ENCODE measurements at regions not wholly inside any gene's neighbourhood (a gene's known extent, or its start where the extent isn't known, plus 50 kb on each side); places are given as distances from the start of the nearest gene placed in this dataset.
A peak's percentile ranks its signal among the peaks of the same experiment; 100 is the strongest.

- Histone ChIP-seq H3K9ac (ENCODE audit: insufficient read length, low read depth) (no peak overlapping the region), H3K4me3 (ENCODE audit: insufficient read length, low read depth) (no peak overlapping the region), H3K36me3 (ENCODE audit: insufficient read depth, insufficient read length, low read length) (no peaks in the 10 kb centered on the region), H3K4me1 (ENCODE audit: insufficient read depth, insufficient read length) (no peaks in the 10 kb centered on the region), H3K27me3 (ENCODE audit: insufficient read depth, insufficient read length) (no peaks in the 10 kb centered on the region), H3K9me3 (ENCODE audit: insufficient read depth, low read length) (no peaks in the 10 kb centered on the region)
- DNase-seq (ENCODE audit: low read depth, low spot score): no peak
- no peak for TF ChIP-seq SUZ12 (IDR thresholded peaks at IDR 0.05; ENCODE audit: extremely low read depth, insufficient read depth, insufficient read length)
- TF ChIP-seq ZNF274 (IDR thresholded peaks at IDR 0.05; ENCODE audit: low read depth, low read length): no peak
- TF ChIP-seq YY1 (IDR thresholded peaks at IDR 0.05; ENCODE audit: insufficient read depth, insufficient read length): no peak
These were observed 337.3 kb upstream of the TMPO start for GRCh38 chr12:98178126-98178525.

GRCh38 chr12:98179151-98179550 is 336.2 kb upstream of the TMPO start:
- Histone ChIP-seq H3K27me3 (ENCODE audit: insufficient read depth, insufficient read length) (no peaks in the 10 kb centered on the region), H3K9ac (ENCODE audit: insufficient read length, low read depth) (no peak overlapping the region), H3K36me3 (ENCODE audit: insufficient read depth, insufficient read length, low read length) (no peaks in the 10 kb centered on the region), H3K4me3 (ENCODE audit: insufficient read length, low read depth) (no peak overlapping the region), H3K4me1 (ENCODE audit: insufficient read depth, insufficient read length) (no peaks in the 10 kb centered on the region), H3K9me3 (ENCODE audit: insufficient read depth, low read length) (no peaks in the 10 kb centered on the region)
- no peak for TF ChIP-seq SUZ12 (IDR thresholded peaks at IDR 0.05; ENCODE audit: extremely low read depth, insufficient read depth, insufficient read length)
- no peak for TF ChIP-seq YY1 (IDR thresholded peaks at IDR 0.05; ENCODE audit: insufficient read depth, insufficient read length)
- TF ChIP-seq ZNF274 (IDR thresholded peaks at IDR 0.05; ENCODE audit: low read depth, low read length): no peak
- DNase-seq (ENCODE audit: low read depth, low spot score): no peak

GRCh38 chr12:98180603-98181002 is 334.8 kb upstream of the TMPO start:
- no peak for DNase-seq (ENCODE audit: low read depth, low spot score)
- Histone ChIP-seq H3K4me1 (ENCODE audit: insufficient read depth, insufficient read length) (no peaks in the 10 kb centered on the region), H3K9me3 (ENCODE audit: insufficient read depth, low read length) (no peaks in the 10 kb centered on the region), H3K36me3 (ENCODE audit: insufficient read depth, insufficient read length, low read length) (no peaks in the 10 kb centered on the region), H3K9ac (ENCODE audit: insufficient read length, low read depth) (no peak overlapping the region), H3K27me3 (ENCODE audit: insufficient read depth, insufficient read length) (no peaks in the 10 kb centered on the region), H3K4me3 (ENCODE audit: insufficient read length, low read depth) (no peak overlapping the region)
- TF ChIP-seq SUZ12 (IDR thresholded peaks at IDR 0.05; ENCODE audit: extremely low read depth, insufficient read depth, insufficient read length): no peak
- no peak for TF ChIP-seq YY1 (IDR thresholded peaks at IDR 0.05; ENCODE audit: insufficient read depth, insufficient read length)
- no peak for TF ChIP-seq ZNF274 (IDR thresholded peaks at IDR 0.05; ENCODE audit: low read depth, low read length)

- no peaks in the 10 kb centered on the region for H3K4me1 ChIP-seq (ENCODE audit: insufficient read depth, insufficient read length)
- H3K36me3 ChIP-seq (ENCODE audit: insufficient read depth, insufficient read length, low read length): no peaks in the 10 kb centered on the region
- TF ChIP-seq ZNF274 (IDR thresholded peaks at IDR 0.05; ENCODE audit: low read depth, low read length): no peak
- no peak for TF ChIP-seq YY1 (IDR thresholded peaks at IDR 0.05; ENCODE audit: insufficient read depth, insufficient read length)
- no peak for TF ChIP-seq SUZ12 (IDR thresholded peaks at IDR 0.05; ENCODE audit: extremely low read depth, insufficient read depth, insufficient read length)
- no peaks in the 10 kb centered on the region for H3K27me3 ChIP-seq (ENCODE audit: insufficient read depth, insufficient read length)
- DNase-seq (ENCODE audit: low read depth, low spot score): peak; percentile 46
- no peak overlapping the region for H3K9ac ChIP-seq (ENCODE audit: insufficient read length, low read depth)
- no peak overlapping the region for H3K4me3 ChIP-seq (ENCODE audit: insufficient read length, low read depth)
- H3K9me3 ChIP-seq (ENCODE audit: insufficient read depth, low read length): no peaks in the 10 kb centered on the region
These were observed 332.6 kb upstream of the TMPO start for GRCh38 chr12:98182821-98183220.

- no peaks in the 10 kb centered on the region for H3K4me1 ChIP-seq (ENCODE audit: insufficient read depth, insufficient read length)
- no peaks in the 10 kb centered on the region for H3K36me3 ChIP-seq (ENCODE audit: insufficient read depth, insufficient read length, low read length)
- H3K4me3 ChIP-seq (ENCODE audit: insufficient read length, low read depth): no peak overlapping the region
- DNase-seq (ENCODE audit: low read depth, low spot score): no peak
- TF ChIP-seq YY1 (IDR thresholded peaks at IDR 0.05; ENCODE audit: insufficient read depth, insufficient read length) (no peak), ZNF274 (IDR thresholded peaks at IDR 0.05; ENCODE audit: low read depth, low read length) (no peak), SUZ12 (IDR thresholded peaks at IDR 0.05; ENCODE audit: extremely low read depth, insufficient read depth, insufficient read length) (no peak)
- no peaks in the 10 kb centered on the region for H3K9me3 ChIP-seq (ENCODE audit: insufficient read depth, low read length)
- H3K9ac ChIP-seq (ENCODE audit: insufficient read length, low read depth): no peak overlapping the region
- no peaks in the 10 kb centered on the region for H3K27me3 ChIP-seq (ENCODE audit: insufficient read depth, insufficient read length)
These were observed 329.8 kb upstream of the TMPO start for GRCh38 chr12:98185606-98186005.

GRCh38 chr12:98188650-98189077 is 326.7 kb upstream of the TMPO start:
- H3K36me3 ChIP-seq (ENCODE audit: insufficient read depth, insufficient read length, low read length): no peaks in the 10 kb centered on the region
- H3K4me3 ChIP-seq (ENCODE audit: insufficient read length, low read depth): no peak overlapping the region
- TF ChIP-seq ZNF274 (IDR thresholded peaks at IDR 0.05; ENCODE audit: low read depth, low read length): no peak
- TF ChIP-seq YY1 (IDR thresholded peaks at IDR 0.05; ENCODE audit: insufficient read depth, insufficient read length): no peak
- no peak for TF ChIP-seq SUZ12 (IDR thresholded peaks at IDR 0.05; ENCODE audit: extremely low read depth, insufficient read depth, insufficient read length)
- DNase-seq (ENCODE audit: low read depth, low spot score): no peak
- no peak overlapping the region for H3K9ac ChIP-seq (ENCODE audit: insufficient read length, low read depth)
- no peaks in the 10 kb centered on the region for H3K9me3 ChIP-seq (ENCODE audit: insufficient read depth, low read length)
- H3K4me1 ChIP-seq (ENCODE audit: insufficient read depth, insufficient read length): no peaks in the 10 kb centered on the region
- H3K27me3 ChIP-seq (ENCODE audit: insufficient read depth, insufficient read length): no peaks in the 10 kb centered on the region

- H3K9me3 ChIP-seq (ENCODE audit: insufficient read depth, low read length): no peaks in the 10 kb centered on the region
- TF ChIP-seq SUZ12 (IDR thresholded peaks at IDR 0.05; ENCODE audit: extremely low read depth, insufficient read depth, insufficient read length): no peak
- TF ChIP-seq YY1 (IDR thresholded peaks at IDR 0.05; ENCODE audit: insufficient read depth, insufficient read length): no peak
- TF ChIP-seq ZNF274 (IDR thresholded peaks at IDR 0.05; ENCODE audit: low read depth, low read length): no peak
- no peaks in the 10 kb centered on the region for H3K36me3 ChIP-seq (ENCODE audit: insufficient read depth, insufficient read length, low read length)
- H3K27me3 ChIP-seq (ENCODE audit: insufficient read depth, insufficient read length): no peaks in the 10 kb centered on the region
- no peak overlapping the region for H3K4me3 ChIP-seq (ENCODE audit: insufficient read length, low read depth)
- no peaks in the 10 kb centered on the region for H3K4me1 ChIP-seq (ENCODE audit: insufficient read depth, insufficient read length)
- H3K9ac ChIP-seq (ENCODE audit: insufficient read length, low read depth): no peak overlapping the region
- no peak for DNase-seq (ENCODE audit: low read depth, low spot score)
These were observed 320.8 kb upstream of the TMPO start for GRCh38 chr12:98194591-98194990.

All from NT2/D1 (cell line).